ENCODE measurements at regions not wholly inside any gene's neighbourhood (a gene's known extent, or its start where the extent isn't known, plus 50 kb on each side); places are given as distances from the start of the nearest gene placed in this dataset.

DNA sequence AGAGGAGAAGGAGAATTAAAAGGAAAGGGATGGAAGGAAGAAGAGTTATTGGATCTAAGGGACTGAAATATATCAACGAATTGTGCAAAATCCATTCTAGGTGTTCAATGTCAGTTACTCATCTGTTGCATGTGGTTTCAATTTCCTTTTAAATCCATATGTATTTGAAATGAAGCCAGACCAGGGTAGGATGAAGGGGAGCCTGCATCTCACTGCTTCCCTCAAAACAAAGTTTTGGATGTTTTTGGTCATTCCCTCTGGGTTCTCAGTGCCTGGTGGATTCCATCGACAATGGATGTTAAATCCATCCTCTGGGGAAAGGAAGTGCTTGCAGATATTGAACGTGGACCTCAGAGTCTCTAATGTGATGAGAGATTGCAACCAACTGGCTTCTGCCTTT lies 103.5 kb upstream of the XYLT1 start:
- BruUV-seq (replicated peaks) = no TSS peak
- Histone ChIP-seq H3K9me3 (ENCODE audit: low read length) (no peaks in the 10 kb centered on the region), H3K9ac (ENCODE audit: insufficient read depth, low read depth, low read length) (no peak overlapping the region), H3K79me2 (ENCODE audit: insufficient read depth, low read length) (no peaks in the 10 kb centered on the region), H2AFZ (ENCODE audit: low read length) (no peak overlapping the region), H3K4me3 (replicated peaks in 1 of 3; ENCODE audit: insufficient read depth in 1 of 3, low read depth in 2 of 3, low read length in 3 of 3) (no peak overlapping the region), H3K4me1 (ENCODE audit: insufficient read depth, low read length) (no peaks in the 10 kb centered on the region), H3K36me3 (replicated peaks in 1 of 2; ENCODE audit: control insufficient read depth in 1 of 2, insufficient read depth in 2 of 2, low read length in 2 of 2) (no peaks in the 10 kb centered on the region), H3K27me3 (ENCODE audit: control insufficient read depth in 1 of 2, insufficient read depth in 2 of 2, low read length in 2 of 2) (no peaks in the 10 kb centered on the region), H4K20me1 (ENCODE audit: insufficient read depth, low read length) (no peaks in the 10 kb centered on the region), H3K27ac (ENCODE audit: extremely low read length, insufficient read depth, low read length) (no peak overlapping the region), H3K4me2 (ENCODE audit: low read depth, low read length) (no peak overlapping the region)
- DNase-seq (ENCODE audit: low spot score) (no peak), FAIRE-seq (no peak), ATAC-seq (no peak)
- CTCF ChIA-PET (ENCODE audit: low intra/inter-chr PET ratio, low total read pairs) = no interaction called here
- no peak for TF ChIP-seq ZNF816 (CRISPR knock-in tag; IDR thresholded peaks at IDR 0.05; ENCODE audit: borderline replicate concordance)
- no peak for TF ChIP-seq ZNF83 (CRISPR knock-in tag; IDR thresholded peaks at IDR 0.05; ENCODE audit: borderline replicate concordance)
- no peak for TF ChIP-seq ZNF788 (CRISPR knock-in tag; IDR thresholded peaks at IDR 0.05; ENCODE audit: borderline replicate concordance)
- no peak for TF ChIP-seq ERF (CRISPR knock-in tag; IDR thresholded peaks at IDR 0.05)
- POLR2A ChIA-PET = no interaction called here
- intact Hi-C loops (cut with micrococcal nuclease; ENCODE audit: unreplicated experiment) = loop anchor here (10.0 kb wide), 1 partner anchor 979 kb away; no protein-coding TSS in a partner anchor
- in situ Hi-C loops (cut with HindIII; ENCODE audit: extremely low pct_ligation_motif_present, low pct_unique_long_range_greater_than_20kb) = no loop called here
- 0% methylated on average over 3 of the region's 3 CpGs for WGBS (ENCODE audit: low lambda C conversion rate)

DNA sequence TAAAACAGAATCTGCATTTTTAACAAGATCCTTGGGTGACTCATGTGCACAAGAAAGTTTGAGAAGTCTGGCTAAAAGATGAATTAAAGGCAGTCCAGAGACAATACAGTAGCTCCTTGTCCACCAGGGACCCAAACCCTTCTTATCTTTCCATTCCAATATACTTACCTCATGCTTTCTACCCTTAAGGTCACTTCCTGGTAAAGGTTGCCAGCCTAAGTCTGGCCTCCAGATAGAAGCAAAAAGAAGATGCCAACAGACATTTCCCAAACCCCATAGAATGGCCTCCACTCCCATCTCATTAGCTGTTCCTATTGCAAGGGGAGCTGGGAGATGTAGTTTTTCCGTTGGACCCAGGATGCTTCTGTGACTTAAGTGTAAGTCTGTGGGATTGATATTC lies 101.4 kb upstream of the XYLT1 start:
- no peak overlapping the region for H2AFZ ChIP-seq (ENCODE audit: low read length)
- H3K9me3 ChIP-seq (ENCODE audit: low read length) = no peaks in the 10 kb centered on the region
- no peaks in the 10 kb centered on the region for H4K20me1 ChIP-seq (ENCODE audit: insufficient read depth, low read length)
- no peak for FAIRE-seq
- in situ Hi-C loops (cut with HindIII; ENCODE audit: extremely low pct_ligation_motif_present, low pct_unique_long_range_greater_than_20kb) (no loop called here), intact Hi-C loops (cut with micrococcal nuclease; ENCODE audit: unreplicated experiment) (loop anchor here (10.0 kb wide), 1 partner anchor 977 kb away; no protein-coding TSS in a partner anchor)
- no peaks in the 10 kb centered on the region for H3K79me2 ChIP-seq (ENCODE audit: insufficient read depth, low read length)
- no TSS peak for BruUV-seq (replicated peaks)
- ATAC-seq = no peak
- no peak for DNase-seq (ENCODE audit: low spot score)
- TF ChIP-seq TMF1 (CRISPR knock-in tag; IDR thresholded peaks at IDR 0.05; ENCODE audit: low read depth) (no peak), TFAP4 (IDR thresholded peaks at IDR 0.05; ENCODE audit: borderline replicate concordance, low read depth) (no peak), SNAI1 (CRISPR knock-in tag; IDR thresholded peaks at IDR 0.05; ENCODE audit: borderline replicate concordance) (no peak), ZNF512 (CRISPR knock-in tag; IDR thresholded peaks at IDR 0.05) (no peak), ZNF30 (CRISPR knock-in tag; IDR thresholded peaks at IDR 0.05) (no peak), ATF1 (CRISPR knock-in tag; IDR thresholded peaks at IDR 0.05) (no peak), PHF20 (CRISPR knock-in tag; IDR thresholded peaks at IDR 0.05) (no peak)
- TF ChIP-seq, protein P1, sequence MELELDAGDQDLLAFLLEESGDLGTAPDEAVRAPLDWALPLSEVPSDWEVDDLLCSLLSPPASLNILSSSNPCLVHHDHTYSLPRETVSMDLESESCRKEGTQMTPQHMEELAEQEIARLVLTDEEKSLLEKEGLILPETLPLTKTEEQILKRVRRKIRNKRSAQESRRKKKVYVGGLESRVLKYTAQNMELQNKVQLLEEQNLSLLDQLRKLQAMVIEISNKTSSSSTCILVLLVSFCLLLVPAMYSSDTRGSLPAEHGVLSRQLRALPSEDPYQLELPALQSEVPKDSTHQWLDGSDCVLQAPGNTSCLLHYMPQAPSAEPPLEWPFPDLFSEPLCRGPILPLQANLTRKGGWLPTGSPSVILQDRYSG (CRISPR knock-in tag; IDR thresholded peaks at IDR 0.05) = no peak
- no peaks in the 10 kb centered on the region for H3K36me3 ChIP-seq (replicated peaks in 1 of 2; ENCODE audit: control insufficient read depth in 1 of 2, insufficient read depth in 2 of 2, low read length in 2 of 2)
- H3K4me1 ChIP-seq (ENCODE audit: insufficient read depth, low read length) = no peaks in the 10 kb centered on the region
- CTCF ChIA-PET (ENCODE audit: low intra/inter-chr PET ratio, low total read pairs) = no interaction called here
- no peak overlapping the region for H3K4me3 ChIP-seq (replicated peaks in 1 of 3; ENCODE audit: insufficient read depth in 1 of 3, low read depth in 2 of 3, low read length in 3 of 3)
- WGBS (ENCODE audit: low lambda C conversion rate) = 0% methylated on average over 1 of the region's 1 CpG
- H3K9ac ChIP-seq (ENCODE audit: insufficient read depth, low read depth, low read length) = no peak overlapping the region
- H3K4me2 ChIP-seq (ENCODE audit: low read depth, low read length) = no peak overlapping the region
- POLR2A ChIA-PET = no interaction called here
- no peak overlapping the region for H3K27ac ChIP-seq (ENCODE audit: extremely low read length, insufficient read depth, low read length)
- peaks cover 2 to 8% of the 10 kb centered on the region in 2 experiments; a peak in 1 of 5 replicates for H3K27me3 ChIP-seq (ENCODE audit: control insufficient read depth in 1 of 2, insufficient read depth in 2 of 2, low read length in 2 of 2)

All from HepG2 (cell line).